Brain microvascular endothelial cell (primary cell): ENCODE measurements at regions not wholly inside any gene's neighbourhood (a gene's known extent, or its start where the extent isn't known, plus 50 kb on each side); places are given as distances from the start of the nearest gene placed in this dataset.
"Not testable (repeated sequence)": the region's sequence is repeated elsewhere in the genome, so short reads cannot be mapped to it uniquely, and the experiment has no call there.

Experiments
- DNase-seq: peaks from one replicate; pipeline ENCODE4 v3.0.0-alpha.2; 2020
- H3K27ac ChIP-seq: fragments of 250-450 bp; sonication (Bioruptor Pico); 2 replicates; pipeline ENCODE4 v1.5.1; 2020; ENCODE audit warnings: mild to moderate bottlenecking, moderate library complexity
- H3K27me3 ChIP-seq: fragments of 250-450 bp; sonication (Bioruptor Pico); replicated peaks from 2 replicates; pipeline ENCODE4 v1.5.1; 2020; ENCODE audit warnings: mild to moderate bottlenecking
- H3K36me3 ChIP-seq: fragments of 250-450 bp; sonication (Bioruptor Pico); replicated peaks from 2 replicates; pipeline ENCODE4 v1.5.1; 2020; ENCODE audit warnings: mild to moderate bottlenecking
- H3K4me3 ChIP-seq: 2 replicates; pipeline ENCODE4 v1.5.1; 2011; ENCODE audit warnings: low read depth, mild to moderate bottlenecking, control low read depth, low read length, moderate library complexity
- in situ Hi-C: cut with HindIII; loops from 2 replicates; pipeline ENCODE4 v1.10.0; 2017; ENCODE audit warnings: low sequenced_read_pairs, low pct_ligation_motif_present
- TF ChIP-seq, protein P1 (sequence below): IDR thresholded peaks from 2 replicates; pipeline ENCODE4 v1.5.1; 2011; ENCODE audit warnings: low read depth, mild to moderate bottlenecking, moderate library complexity, low read length, control low read depth, inconsistent platforms; ENCODE audit errors: missing control alignments

DNA sequence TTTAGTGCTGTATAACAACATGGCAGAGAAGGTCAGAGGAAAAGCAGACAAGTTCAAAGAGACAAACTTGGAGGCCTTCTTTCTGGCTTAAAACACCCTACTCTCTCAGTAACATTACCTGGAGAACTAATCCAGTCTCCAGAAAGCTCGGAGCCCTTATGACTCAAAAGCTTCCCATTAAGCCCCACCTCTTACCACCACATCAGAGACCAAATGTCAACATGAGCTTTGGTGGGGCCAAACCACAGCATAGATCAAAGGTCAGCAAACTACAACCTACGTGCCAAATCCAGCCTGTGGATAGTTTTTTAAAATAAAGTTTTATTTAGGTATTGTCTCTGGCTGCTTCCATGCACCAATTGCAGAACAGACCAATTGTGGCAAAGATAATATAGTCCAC is 589.9 kb downstream of the DNAH5 start:
- H3K36me3 ChIP-seq = no peaks in the 10 kb centered on the region
- H3K27me3 ChIP-seq = no peaks in the 10 kb centered on the region
- TF ChIP-seq, protein P1, sequence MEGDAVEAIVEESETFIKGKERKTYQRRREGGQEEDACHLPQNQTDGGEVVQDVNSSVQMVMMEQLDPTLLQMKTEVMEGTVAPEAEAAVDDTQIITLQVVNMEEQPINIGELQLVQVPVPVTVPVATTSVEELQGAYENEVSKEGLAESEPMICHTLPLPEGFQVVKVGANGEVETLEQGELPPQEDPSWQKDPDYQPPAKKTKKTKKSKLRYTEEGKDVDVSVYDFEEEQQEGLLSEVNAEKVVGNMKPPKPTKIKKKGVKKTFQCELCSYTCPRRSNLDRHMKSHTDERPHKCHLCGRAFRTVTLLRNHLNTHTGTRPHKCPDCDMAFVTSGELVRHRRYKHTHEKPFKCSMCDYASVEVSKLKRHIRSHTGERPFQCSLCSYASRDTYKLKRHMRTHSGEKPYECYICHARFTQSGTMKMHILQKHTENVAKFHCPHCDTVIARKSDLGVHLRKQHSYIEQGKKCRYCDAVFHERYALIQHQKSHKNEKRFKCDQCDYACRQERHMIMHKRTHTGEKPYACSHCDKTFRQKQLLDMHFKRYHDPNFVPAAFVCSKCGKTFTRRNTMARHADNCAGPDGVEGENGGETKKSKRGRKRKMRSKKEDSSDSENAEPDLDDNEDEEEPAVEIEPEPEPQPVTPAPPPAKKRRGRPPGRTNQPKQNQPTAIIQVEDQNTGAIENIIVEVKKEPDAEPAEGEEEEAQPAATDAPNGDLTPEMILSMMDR = no peak
- no peak overlapping the region for H3K27ac ChIP-seq
- no peak overlapping the region for H3K4me3 ChIP-seq
- DNase-seq = no peak
- in situ Hi-C loops = no loop called here

DNA sequence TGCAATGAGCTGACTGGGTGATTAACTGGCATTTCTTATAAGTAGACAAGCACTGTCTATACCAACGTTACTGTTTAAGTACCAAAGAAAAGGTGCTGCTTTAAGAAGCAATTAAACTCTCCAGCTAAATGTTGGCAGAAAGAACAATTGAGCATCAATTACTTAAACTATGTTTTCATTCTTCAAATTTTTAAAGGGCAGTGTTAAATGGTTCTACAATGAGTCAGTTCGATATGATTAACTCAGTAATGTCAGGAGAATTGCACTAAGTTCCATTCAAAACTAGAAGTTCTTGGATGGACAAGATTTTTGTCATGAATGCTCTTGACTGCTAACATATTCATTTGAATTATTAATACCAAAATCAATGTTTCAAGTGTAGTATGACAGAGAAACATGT is 593.7 kb downstream of the DNAH5 start:
- DNase-seq = no peak
- H3K36me3 ChIP-seq = no peaks in the 10 kb centered on the region
- no peak overlapping the region for H3K4me3 ChIP-seq
- no peaks in the 10 kb centered on the region for H3K27me3 ChIP-seq
- TF ChIP-seq, protein P1 = no peak
- in situ Hi-C loops = no loop called here
- H3K27ac ChIP-seq = no peak overlapping the region

DNA sequence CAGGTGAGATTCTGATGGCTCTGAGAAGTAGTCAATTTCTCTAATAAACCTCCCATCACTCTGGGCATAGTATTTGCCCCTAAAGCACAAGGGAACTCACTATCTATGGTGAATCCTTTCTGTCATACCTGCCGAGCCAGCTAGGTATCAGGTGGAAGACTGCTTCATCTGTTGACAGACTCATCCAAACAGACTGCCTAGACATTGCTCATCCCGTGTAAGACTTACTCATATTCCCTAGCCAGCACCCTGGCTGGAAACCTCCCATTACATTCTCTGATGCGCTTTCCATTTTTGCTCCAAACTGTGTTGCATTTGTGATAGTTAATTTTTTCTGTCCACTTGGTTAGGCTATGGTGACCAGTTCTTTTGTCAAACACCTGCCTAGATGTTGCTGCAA is 595.9 kb downstream of the DNAH5 start:
- Histone ChIP-seq H3K27ac (no peak overlapping the region), H3K4me3 (no peak overlapping the region), H3K27me3 (no peaks in the 10 kb centered on the region), H3K36me3 (no peaks in the 10 kb centered on the region)
- TF ChIP-seq, protein P1 = no peak
- no peak for DNase-seq
- in situ Hi-C loops = no loop called here

DNA sequence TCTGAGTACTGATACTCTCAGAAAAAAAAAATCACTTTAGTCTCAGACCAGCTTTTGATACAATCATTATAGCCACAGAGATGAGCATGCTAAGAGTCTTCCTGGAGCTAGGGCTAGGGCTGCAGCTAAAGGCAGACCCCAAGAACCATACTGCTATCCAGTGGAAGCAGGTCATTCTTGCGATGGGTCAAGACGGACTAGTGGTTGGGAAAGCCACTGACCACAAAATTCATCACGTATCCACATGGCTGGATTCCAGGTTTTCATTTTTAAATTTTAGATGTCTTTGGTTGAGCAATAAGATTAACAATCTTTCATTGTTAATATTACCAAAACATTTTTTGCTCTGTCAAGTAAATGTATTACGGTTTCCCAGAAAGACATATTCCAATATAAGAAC is 598.1 kb downstream of the DNAH5 start:
- DNase-seq = no peak
- H3K36me3 ChIP-seq = no peaks in the 10 kb centered on the region
- in situ Hi-C loops = no loop called here
- H3K27me3 ChIP-seq = no peaks in the 10 kb centered on the region
- no peak overlapping the region for H3K27ac ChIP-seq
- TF ChIP-seq, protein P1 = no peak
- H3K4me3 ChIP-seq = no peak overlapping the region

DNA sequence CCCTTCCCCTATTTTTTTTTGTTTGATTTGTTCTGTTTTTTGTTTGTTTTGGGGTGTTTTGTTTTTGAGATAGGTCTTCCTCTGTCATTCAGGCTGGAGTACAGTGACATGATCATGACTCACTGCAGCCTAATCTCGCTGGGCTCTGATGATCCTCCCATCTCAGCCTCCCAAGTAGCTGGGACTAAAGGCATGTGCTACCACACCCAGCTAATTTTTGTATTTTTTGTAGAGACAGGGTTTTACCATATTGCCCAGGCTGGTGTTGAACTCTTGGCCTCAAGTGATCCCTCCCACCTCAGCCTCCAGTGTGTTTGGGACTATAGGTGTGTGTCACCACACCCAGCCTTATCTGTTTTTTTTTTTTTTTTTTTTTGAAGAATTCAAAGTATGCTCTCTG is 605.4 kb downstream of the DNAH5 start:
- no peak for DNase-seq
- in situ Hi-C loops = no loop called here
- no peaks in the 10 kb centered on the region for H3K36me3 ChIP-seq
- H3K27me3 ChIP-seq = no peaks in the 10 kb centered on the region
- no peak overlapping the region for H3K27ac ChIP-seq
- TF ChIP-seq, protein P1 = no peak
- H3K4me3 ChIP-seq = no peak overlapping the region

DNA sequence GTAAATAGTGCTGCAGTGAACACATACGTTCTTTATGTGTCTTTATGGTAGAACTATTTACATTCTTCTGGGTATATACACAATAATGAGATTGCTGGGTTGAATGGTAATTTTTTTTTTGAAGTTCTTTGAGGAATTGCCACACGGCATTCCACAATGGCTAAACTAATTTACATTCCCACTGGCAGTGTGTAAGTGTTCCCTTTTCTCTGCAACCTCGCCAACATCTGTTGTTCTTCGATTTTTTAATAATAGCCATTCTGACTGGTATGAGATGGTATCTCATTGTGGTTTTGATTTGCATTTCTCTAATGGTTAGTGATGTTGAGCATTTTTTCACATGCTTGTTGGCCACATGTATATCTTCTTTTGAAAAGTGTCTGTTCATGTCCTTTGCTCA is 609.5 kb downstream of the DNAH5 start:
- H3K4me3 ChIP-seq, DNase-seq, H3K27me3 ChIP-seq, in situ Hi-C loops, H3K36me3 ChIP-seq, H3K27ac ChIP-seq: not testable (repeated sequence)

DNA sequence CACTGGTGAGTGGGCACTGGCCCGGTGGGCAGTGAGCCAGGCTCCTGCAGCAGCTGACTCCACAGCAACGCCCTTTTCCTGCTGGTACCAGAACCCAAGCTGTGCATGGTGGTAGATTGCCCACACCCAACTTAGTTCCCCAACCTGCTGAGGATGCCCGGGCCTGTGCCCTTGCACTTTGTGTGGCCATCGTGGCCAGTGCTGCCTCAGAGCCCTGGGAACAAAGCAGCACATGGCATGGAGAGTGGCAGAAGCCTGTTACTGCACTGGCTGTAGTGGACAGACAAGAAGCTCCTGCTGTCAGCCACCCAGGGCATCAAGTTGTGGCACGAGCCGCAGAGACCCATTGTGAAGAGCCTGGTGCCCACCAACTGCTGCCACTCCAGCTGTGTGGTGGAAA is 612.9 kb downstream of the DNAH5 start:
- in situ Hi-C loops = no loop called here

More for the DNA sequence above, 612.9 kb downstream of the DNAH5 start:
- Histone ChIP-seq H3K27ac (no peak overlapping the region), H3K36me3 (no peaks in the 10 kb centered on the region), H3K27me3 (no peaks in the 10 kb centered on the region), H3K4me3 (no peak overlapping the region)
- no peak for DNase-seq
- TF ChIP-seq, protein P1 = no peak
